Brain microvascular endothelial cell (primary cell): ENCODE measurements at regions not wholly inside any gene's neighbourhood (a gene's known extent, or its start where the extent isn't known, plus 50 kb on each side); places are given as distances from the start of the nearest gene placed in this dataset.

Source experiments
- DNase-seq: peaks from one replicate; pipeline ENCODE4 v3.0.0-alpha.2; 2020
- H3K27ac ChIP-seq: fragments of 250-450 bp; sonication (Bioruptor Pico); 2 replicates; pipeline ENCODE4 v1.5.1; 2020; ENCODE audit warnings: mild to moderate bottlenecking, moderate library complexity
- H3K27me3 ChIP-seq: fragments of 250-450 bp; sonication (Bioruptor Pico); replicated peaks from 2 replicates; pipeline ENCODE4 v1.5.1; 2020; ENCODE audit warnings: mild to moderate bottlenecking
- H3K36me3 ChIP-seq: fragments of 250-450 bp; sonication (Bioruptor Pico); replicated peaks from 2 replicates; pipeline ENCODE4 v1.5.1; 2020; ENCODE audit warnings: mild to moderate bottlenecking
- H3K4me3 ChIP-seq: 2 replicates; pipeline ENCODE4 v1.5.1; 2011; ENCODE audit warnings: low read depth, mild to moderate bottlenecking, control low read depth, low read length, moderate library complexity
- in situ Hi-C: cut with HindIII; loops from 2 replicates; pipeline ENCODE4 v1.10.0; 2017; ENCODE audit warnings: low sequenced_read_pairs, low pct_ligation_motif_present
- TF ChIP-seq, protein P1 (sequence below): IDR thresholded peaks from 2 replicates; pipeline ENCODE4 v1.5.1; 2011; ENCODE audit warnings: low read depth, mild to moderate bottlenecking, moderate library complexity, low read length, control low read depth, inconsistent platforms; ENCODE audit errors: missing control alignments

DNA sequence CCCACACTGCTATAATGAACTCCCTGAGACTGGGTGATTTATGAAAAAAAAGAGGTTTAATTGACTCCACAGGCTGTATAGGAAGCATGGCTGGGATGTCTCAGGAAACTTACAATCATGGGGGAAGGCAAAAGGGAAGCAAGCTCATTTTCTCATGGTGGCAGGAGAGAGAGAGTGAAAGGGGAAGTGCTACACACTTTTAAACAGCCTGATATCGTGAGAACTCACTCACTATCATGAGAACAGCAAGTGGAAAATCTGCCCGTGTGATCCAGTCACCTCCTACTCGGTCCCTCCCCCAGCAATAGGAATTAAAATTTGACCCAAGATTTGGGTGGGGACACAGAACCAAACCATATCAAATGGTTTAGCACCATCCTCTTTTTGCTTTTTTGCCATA lies 116.6 kb upstream of the CEP162 start:
- Histone ChIP-seq H3K36me3 (no peaks in the 10 kb centered on the region), H3K4me3 (no peak overlapping the region), H3K27ac (no peak overlapping the region), H3K27me3 (no peaks in the 10 kb centered on the region)
- TF ChIP-seq, protein P1, sequence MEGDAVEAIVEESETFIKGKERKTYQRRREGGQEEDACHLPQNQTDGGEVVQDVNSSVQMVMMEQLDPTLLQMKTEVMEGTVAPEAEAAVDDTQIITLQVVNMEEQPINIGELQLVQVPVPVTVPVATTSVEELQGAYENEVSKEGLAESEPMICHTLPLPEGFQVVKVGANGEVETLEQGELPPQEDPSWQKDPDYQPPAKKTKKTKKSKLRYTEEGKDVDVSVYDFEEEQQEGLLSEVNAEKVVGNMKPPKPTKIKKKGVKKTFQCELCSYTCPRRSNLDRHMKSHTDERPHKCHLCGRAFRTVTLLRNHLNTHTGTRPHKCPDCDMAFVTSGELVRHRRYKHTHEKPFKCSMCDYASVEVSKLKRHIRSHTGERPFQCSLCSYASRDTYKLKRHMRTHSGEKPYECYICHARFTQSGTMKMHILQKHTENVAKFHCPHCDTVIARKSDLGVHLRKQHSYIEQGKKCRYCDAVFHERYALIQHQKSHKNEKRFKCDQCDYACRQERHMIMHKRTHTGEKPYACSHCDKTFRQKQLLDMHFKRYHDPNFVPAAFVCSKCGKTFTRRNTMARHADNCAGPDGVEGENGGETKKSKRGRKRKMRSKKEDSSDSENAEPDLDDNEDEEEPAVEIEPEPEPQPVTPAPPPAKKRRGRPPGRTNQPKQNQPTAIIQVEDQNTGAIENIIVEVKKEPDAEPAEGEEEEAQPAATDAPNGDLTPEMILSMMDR, result no peak
- in situ Hi-C loops, result no loop called here
- no peak for DNase-seq

- TF ChIP-seq, protein P1, result no peak
- no peak for DNase-seq
- no peak overlapping the region for H3K27ac ChIP-seq
- no peak overlapping the region for H3K4me3 ChIP-seq
- no peaks in the 10 kb centered on the region for H3K27me3 ChIP-seq
- H3K36me3 ChIP-seq, result no peaks in the 10 kb centered on the region
- in situ Hi-C loops, result no loop called here
Measured at GRCh38 chr6:84340422-84340821, 113.0 kb upstream of the CEP162 start.

DNA sequence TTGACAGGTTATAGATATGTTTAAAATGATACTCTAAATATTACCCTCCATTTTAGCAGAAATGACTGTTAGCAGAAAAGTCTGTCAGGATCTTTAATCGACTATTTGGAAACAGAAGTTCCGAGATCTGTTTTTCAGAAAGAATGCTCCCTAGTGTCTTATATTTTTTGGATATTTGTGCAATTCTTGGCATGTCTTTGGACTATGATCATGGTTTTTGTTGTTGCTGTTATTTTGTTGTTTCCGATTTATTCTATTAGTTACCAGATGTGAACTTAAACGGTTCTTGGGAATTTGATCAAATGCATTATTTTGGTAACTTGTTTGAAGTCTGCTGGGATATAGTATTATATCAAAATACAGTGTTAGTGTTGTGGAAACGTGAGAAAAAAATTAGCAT lies 106.4 kb upstream of the CEP162 start:
- H3K36me3 ChIP-seq, result no peaks in the 10 kb centered on the region
- in situ Hi-C loops, result no loop called here
- DNase-seq, result no peak
- H3K27me3 ChIP-seq, result no peaks in the 10 kb centered on the region
- no peak overlapping the region for H3K4me3 ChIP-seq
- no peak overlapping the region for H3K27ac ChIP-seq
- TF ChIP-seq, protein P1, result no peak

DNA sequence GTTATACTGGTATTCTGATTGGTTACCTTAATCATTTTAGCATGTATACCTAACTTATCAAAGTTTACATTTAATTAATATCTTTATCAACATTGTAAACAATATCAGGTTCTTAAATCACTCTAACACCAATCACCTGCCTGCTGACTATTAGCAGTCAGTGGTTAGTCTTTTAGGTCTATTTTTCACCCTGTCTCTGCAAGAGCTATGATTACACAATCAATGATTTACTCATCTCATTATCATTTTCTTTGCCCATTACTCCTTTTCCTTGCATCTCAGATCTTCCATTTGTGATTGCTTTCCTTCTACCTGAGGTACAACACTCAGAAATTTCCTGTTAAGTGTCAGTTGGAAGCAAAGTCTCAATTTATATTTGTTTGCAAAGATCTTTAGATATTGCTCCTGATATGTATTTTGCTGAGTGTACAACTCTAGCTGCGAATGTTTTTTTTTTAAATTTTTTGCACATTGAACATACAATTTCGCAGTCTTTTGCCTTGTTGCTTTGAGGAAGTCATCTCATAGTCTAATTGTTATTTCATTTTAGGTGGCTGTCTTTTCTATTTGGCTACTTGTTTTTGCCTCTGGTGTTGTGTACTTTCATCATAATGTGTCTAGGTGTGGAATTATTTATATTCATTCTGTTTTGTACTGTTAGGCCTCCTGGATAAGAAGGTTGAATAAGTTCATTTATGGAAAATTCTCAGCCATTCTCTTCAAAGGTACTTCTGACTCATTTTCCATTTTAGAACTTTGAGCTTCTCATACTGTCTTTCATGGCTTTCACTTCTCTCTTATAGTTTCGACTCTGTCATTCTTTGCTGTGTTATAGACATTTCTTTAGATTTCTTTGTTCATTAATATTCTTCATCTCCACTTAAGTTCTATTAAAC lies 104.9 kb upstream of the CEP162 start:
- H3K4me3 ChIP-seq, result no peak overlapping the region
- no peak overlapping the region for H3K27ac ChIP-seq
- no peaks in the 10 kb centered on the region for H3K36me3 ChIP-seq
- in situ Hi-C loops, result no loop called here
- DNase-seq, result no peak
- H3K27me3 ChIP-seq, result no peaks in the 10 kb centered on the region
- TF ChIP-seq, protein P1, result no peak

- no peak overlapping the region for H3K27ac ChIP-seq
- in situ Hi-C loops, result no loop called here
- H3K36me3 ChIP-seq, result no peaks in the 10 kb centered on the region
- TF ChIP-seq, protein P1, result no peak
- no peaks in the 10 kb centered on the region for H3K27me3 ChIP-seq
- H3K4me3 ChIP-seq, result no peak overlapping the region
- no peak for DNase-seq
Measured at GRCh38 chr6:84330325-84330724, 102.9 kb upstream of the CEP162 start.

DNA sequence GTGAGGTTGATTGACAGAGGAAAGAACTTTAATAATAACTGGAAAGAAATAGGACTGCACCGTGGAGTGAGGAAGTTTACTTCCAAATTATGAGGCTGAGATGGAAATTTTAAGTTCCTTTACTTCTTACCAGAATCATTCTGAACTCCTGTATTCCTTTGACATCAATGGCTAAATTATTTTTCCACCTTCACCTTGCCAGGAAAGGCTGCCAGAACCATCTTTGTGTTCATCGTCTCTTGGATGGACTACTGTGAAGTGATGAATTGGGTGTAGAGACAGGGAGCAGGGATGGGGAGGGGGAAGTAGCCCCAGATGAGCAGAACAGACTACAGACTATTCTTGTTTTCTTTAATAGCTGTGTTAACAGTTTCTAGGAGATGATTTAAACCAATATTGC lies 102.1 kb upstream of the CEP162 start:
- no peaks in the 10 kb centered on the region for H3K36me3 ChIP-seq
- in situ Hi-C loops, result no loop called here
- H3K27me3 ChIP-seq, result no peaks in the 10 kb centered on the region
- H3K27ac ChIP-seq, result no peak overlapping the region
- TF ChIP-seq, protein P1, result no peak
- H3K4me3 ChIP-seq, result no peak overlapping the region
- no peak for DNase-seq
